IMR-90 (cell line): ENCODE measurements at regions not wholly inside any gene's neighbourhood (a gene's known extent, or its start where the extent isn't known, plus 50 kb on each side); places are given as distances from the start of the nearest gene placed in this dataset.

Source experiments
- POLR2A ChIP-seq: IDR thresholded peaks from 2 replicates; pipeline ENCODE4 v1.6.1; 2012; ENCODE audit warnings: mild to moderate bottlenecking, low read depth, low read length
- RAD21 ChIP-seq: IDR thresholded peaks from 2 replicates; pipeline ENCODE4 v1.6.1; 2012; ENCODE audit warnings: low read length, improper control_type of control experiment
- TF ChIP-seq, protein P1 (sequence below): conservative IDR thresholded peaks from 2 replicates; pipeline ENCODE4 v1.5.1; 2012; ENCODE audit warnings: mild to moderate bottlenecking, low read depth, low read length, improper control_type of control experiment

DNA sequence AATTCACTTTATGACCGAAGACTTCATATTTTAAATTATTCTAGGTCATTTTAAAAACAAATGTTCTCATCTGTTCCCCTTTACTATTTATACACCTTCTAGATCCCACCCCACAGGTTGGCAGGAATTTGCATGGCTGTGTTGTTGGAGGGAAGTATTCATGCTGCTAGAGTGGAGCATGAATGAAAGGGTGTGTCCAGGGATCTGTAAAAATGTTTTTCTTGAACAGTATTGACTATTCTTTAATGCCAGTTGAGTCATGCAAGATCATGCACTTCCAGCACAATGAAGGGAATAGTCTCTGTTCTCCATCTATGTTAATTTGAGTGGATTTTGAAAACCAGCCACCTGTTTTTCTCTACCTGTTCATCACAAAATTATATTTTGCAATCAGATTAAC, 52.0 kb upstream of the COL3A1 start:
- TF ChIP-seq RAD21 (no peak), POLR2A (no peak)
- TF ChIP-seq, protein P1, sequence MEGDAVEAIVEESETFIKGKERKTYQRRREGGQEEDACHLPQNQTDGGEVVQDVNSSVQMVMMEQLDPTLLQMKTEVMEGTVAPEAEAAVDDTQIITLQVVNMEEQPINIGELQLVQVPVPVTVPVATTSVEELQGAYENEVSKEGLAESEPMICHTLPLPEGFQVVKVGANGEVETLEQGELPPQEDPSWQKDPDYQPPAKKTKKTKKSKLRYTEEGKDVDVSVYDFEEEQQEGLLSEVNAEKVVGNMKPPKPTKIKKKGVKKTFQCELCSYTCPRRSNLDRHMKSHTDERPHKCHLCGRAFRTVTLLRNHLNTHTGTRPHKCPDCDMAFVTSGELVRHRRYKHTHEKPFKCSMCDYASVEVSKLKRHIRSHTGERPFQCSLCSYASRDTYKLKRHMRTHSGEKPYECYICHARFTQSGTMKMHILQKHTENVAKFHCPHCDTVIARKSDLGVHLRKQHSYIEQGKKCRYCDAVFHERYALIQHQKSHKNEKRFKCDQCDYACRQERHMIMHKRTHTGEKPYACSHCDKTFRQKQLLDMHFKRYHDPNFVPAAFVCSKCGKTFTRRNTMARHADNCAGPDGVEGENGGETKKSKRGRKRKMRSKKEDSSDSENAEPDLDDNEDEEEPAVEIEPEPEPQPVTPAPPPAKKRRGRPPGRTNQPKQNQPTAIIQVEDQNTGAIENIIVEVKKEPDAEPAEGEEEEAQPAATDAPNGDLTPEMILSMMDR, result no peak
